ENCODE measurements at regions not wholly inside any gene's neighbourhood (a gene's known extent, or its start where the extent isn't known, plus 50 kb on each side); places are given as distances from the start of the nearest gene placed in this dataset.

DNA sequence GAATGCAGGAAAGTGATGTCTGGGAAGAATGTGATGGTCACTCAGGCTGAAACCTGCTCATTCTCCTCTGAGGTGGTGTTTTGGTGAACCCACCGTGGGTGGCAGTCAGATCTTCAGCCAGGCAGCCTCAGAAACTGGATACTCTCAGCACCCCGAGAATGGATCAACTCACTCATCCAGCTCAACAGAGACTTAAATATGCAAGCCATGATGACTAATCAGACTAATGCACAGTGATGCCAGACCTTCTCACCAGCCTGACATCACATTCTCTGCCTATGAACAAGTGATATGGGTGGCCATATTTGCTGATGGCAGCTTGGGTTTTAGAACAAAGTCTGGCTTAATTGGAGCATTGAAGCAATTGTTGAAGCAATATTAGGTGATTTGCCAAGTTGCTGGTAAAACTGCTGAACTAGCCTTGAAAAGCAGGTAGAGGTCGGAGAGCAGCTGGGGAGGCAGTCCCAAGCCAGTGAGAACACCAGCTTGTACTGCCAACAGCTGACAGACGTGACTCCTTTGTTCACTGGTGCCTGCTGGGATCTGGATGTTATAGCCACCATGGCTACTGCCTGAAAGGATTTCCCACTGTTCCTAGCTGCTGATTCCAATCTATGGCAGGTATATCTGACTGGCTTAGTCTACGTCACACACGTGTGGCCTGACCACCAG, 608.1 kb downstream of the MID1IP1 start:
- Histone ChIP-seq H3K36me3 (ENCODE audit: control insufficient read depth, low read length) (no peaks in the 10 kb centered on the region), H3K79me2 (ENCODE audit: control insufficient read depth, low read length) (no peaks in the 10 kb centered on the region), H3K4me2 (ENCODE audit: low read length) (no peak overlapping the region), H3K9me3 (ENCODE audit: control insufficient read depth, insufficient read depth, low read length) (no peaks in the 10 kb centered on the region), H3K9me2 (replicated peaks; ENCODE audit: control insufficient read depth, low read length) (no peaks in the 10 kb centered on the region), H3K4me1 (ENCODE audit: control insufficient read depth, low read length) (no peaks in the 10 kb centered on the region), H3K27ac (ENCODE audit: low read depth, low read length) (no peak overlapping the region), H4K20me1 (ENCODE audit: control insufficient read depth, insufficient read depth, low read depth, low read length) (no peaks in the 10 kb centered on the region), H3K4me3 (ENCODE audit: low read length) (no peak overlapping the region), H3K27me3 (ENCODE audit: control insufficient read depth, low read length) (no peaks in the 10 kb centered on the region), H3F3A (ENCODE audit: control insufficient read depth, insufficient read depth) (no peaks in the 10 kb centered on the region)
- no peak for TF ChIP-seq EZH2phosphoT487 (IDR thresholded peaks at IDR 0.05; ENCODE audit: borderline replicate concordance, low read length)
- TF ChIP-seq, protein P1, sequence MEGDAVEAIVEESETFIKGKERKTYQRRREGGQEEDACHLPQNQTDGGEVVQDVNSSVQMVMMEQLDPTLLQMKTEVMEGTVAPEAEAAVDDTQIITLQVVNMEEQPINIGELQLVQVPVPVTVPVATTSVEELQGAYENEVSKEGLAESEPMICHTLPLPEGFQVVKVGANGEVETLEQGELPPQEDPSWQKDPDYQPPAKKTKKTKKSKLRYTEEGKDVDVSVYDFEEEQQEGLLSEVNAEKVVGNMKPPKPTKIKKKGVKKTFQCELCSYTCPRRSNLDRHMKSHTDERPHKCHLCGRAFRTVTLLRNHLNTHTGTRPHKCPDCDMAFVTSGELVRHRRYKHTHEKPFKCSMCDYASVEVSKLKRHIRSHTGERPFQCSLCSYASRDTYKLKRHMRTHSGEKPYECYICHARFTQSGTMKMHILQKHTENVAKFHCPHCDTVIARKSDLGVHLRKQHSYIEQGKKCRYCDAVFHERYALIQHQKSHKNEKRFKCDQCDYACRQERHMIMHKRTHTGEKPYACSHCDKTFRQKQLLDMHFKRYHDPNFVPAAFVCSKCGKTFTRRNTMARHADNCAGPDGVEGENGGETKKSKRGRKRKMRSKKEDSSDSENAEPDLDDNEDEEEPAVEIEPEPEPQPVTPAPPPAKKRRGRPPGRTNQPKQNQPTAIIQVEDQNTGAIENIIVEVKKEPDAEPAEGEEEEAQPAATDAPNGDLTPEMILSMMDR (IDR thresholded peaks at IDR 0.05; ENCODE audit: low read depth, low read length, poor library complexity, severe bottlenecking): no peak

DNA sequence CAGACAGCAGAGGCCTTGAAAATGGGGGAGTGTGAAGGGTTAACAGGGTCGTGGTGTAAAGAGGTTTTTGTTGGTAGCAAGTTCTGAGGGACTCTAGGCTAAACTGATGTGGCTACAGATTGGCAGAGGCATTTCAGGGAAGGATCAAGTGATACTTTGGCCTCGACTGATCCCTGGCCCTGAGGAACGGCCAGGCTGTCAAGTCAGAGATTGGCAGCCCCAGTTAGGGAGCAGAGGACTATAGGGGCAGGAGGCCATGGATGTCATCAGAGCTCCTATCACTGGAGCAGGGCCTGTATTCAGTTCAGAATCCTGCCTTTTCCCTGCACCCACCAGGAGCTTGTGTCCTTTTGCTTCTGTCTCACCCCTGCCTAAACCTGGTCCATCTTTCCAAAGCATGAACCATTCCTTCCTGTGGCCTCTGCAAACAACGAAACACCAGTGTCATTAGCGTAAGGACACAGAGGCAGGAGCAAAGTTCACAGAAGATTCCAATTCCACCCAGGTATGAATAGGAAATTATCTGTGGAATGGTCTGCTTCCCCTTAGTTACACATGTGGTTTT, 613.1 kb downstream of the MID1IP1 start:
- Histone ChIP-seq H3F3A (ENCODE audit: control insufficient read depth, insufficient read depth) (no peaks in the 10 kb centered on the region), H3K9me3 (ENCODE audit: control insufficient read depth, insufficient read depth, low read length) (no peaks in the 10 kb centered on the region), H3K4me3 (ENCODE audit: low read length) (no peak overlapping the region), H3K36me3 (ENCODE audit: control insufficient read depth, low read length) (no peaks in the 10 kb centered on the region), H4K20me1 (ENCODE audit: control insufficient read depth, insufficient read depth, low read depth, low read length) (no peaks in the 10 kb centered on the region), H3K4me2 (ENCODE audit: low read length) (no peak overlapping the region), H3K79me2 (ENCODE audit: control insufficient read depth, low read length) (no peaks in the 10 kb centered on the region), H3K9me2 (replicated peaks; ENCODE audit: control insufficient read depth, low read length) (no peaks in the 10 kb centered on the region), H3K27ac (ENCODE audit: low read depth, low read length) (no peak overlapping the region), H3K27me3 (ENCODE audit: control insufficient read depth, low read length) (no peaks in the 10 kb centered on the region), H3K4me1 (ENCODE audit: control insufficient read depth, low read length) (no peaks in the 10 kb centered on the region)
- TF ChIP-seq, protein P1 (IDR thresholded peaks at IDR 0.05; ENCODE audit: low read depth, low read length, poor library complexity, severe bottlenecking): no peak
- no peak for TF ChIP-seq EZH2phosphoT487 (IDR thresholded peaks at IDR 0.05; ENCODE audit: borderline replicate concordance, low read length)

DNA sequence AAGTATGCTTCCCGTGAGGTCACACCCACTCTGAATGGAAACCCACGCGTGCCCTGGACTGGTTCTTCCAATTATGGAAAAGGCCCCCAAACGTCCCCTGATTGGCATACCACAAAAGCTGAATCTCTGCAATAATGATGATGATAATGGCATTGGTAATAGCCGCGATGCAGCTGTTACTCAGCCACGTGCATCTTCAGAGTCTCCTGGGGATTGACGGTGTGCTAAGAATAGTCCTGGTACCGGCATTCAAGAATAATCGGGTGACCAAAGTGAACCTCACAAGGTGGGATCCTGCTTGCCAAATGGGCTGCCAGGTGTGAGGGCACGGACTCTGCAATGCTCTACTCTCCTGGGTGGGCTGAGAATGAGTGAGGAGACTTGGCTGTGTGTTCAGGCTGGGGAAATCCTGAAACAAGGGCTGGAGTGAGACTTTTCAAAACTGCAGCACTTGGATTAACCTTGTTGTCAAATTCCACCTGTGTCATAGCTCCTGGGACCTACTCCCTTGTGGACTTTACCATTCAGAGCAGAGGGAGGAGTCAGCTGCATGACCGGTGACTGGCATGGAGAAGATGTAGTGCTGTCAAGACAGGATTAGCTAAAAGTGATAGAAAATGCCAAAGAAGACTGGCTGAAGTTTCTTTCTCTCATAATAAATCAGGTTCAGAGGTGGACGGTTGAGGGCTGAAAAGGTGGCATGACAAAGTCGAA, 615.4 kb downstream of the MID1IP1 start:
- no peak overlapping the region for H3K4me2 ChIP-seq (ENCODE audit: low read length)
- no peaks in the 10 kb centered on the region for H4K20me1 ChIP-seq (ENCODE audit: control insufficient read depth, insufficient read depth, low read depth, low read length)
- TF ChIP-seq EZH2phosphoT487 (IDR thresholded peaks at IDR 0.05; ENCODE audit: borderline replicate concordance, low read length): no peak
- TF ChIP-seq, protein P1 (IDR thresholded peaks at IDR 0.05; ENCODE audit: low read depth, low read length, poor library complexity, severe bottlenecking): no peak
- H3K27ac ChIP-seq (ENCODE audit: low read depth, low read length): no peak overlapping the region
- H3K27me3 ChIP-seq (ENCODE audit: control insufficient read depth, low read length): no peaks in the 10 kb centered on the region
- H3K4me3 ChIP-seq (ENCODE audit: low read length): no peak overlapping the region
- no peaks in the 10 kb centered on the region for H3K4me1 ChIP-seq (ENCODE audit: control insufficient read depth, low read length)
- no peaks in the 10 kb centered on the region for H3F3A ChIP-seq (ENCODE audit: control insufficient read depth, insufficient read depth)
- H3K36me3 ChIP-seq (ENCODE audit: control insufficient read depth, low read length): no peaks in the 10 kb centered on the region
- H3K9me2 ChIP-seq (replicated peaks; ENCODE audit: control insufficient read depth, low read length): no peaks in the 10 kb centered on the region
- no peaks in the 10 kb centered on the region for H3K9me3 ChIP-seq (ENCODE audit: control insufficient read depth, insufficient read depth, low read length)
- no peaks in the 10 kb centered on the region for H3K79me2 ChIP-seq (ENCODE audit: control insufficient read depth, low read length)

All from DOHH2 (cell line).